GM06990 (cell line): ENCODE measurements at regions not wholly inside any gene's neighbourhood (a gene's known extent, or its start where the extent isn't known, plus 50 kb on each side); places are given as distances from the start of the nearest gene placed in this dataset.

Experiments
- DNase-seq: peaks from one replicate; pipeline ENCODE4 v3.0.0-alpha.2; 2011; ENCODE audit not compliant: insufficient read length; ENCODE audit errors: extremely low read depth
- H3K27me3 ChIP-seq: replicated peaks from 2 replicates; pipeline ENCODE4 v1.6.0; 2011; ENCODE audit warnings: low read length; ENCODE audit not compliant: control insufficient read depth, insufficient read depth
- H3K36me3 ChIP-seq: 2 replicates; pipeline ENCODE4 v1.5.1; 2011; ENCODE audit warnings: low read length; ENCODE audit not compliant: control insufficient read depth, insufficient read depth
- H3K4me3 ChIP-seq: replicated peaks from 2 replicates; pipeline ENCODE4 v1.5.1; 2011; ENCODE audit warnings: low read depth, mild to moderate bottlenecking, control low read depth, low read length
- TF ChIP-seq, protein P1 (sequence below): IDR thresholded peaks from 2 replicates; pipeline ENCODE4 v1.5.1; 2011; ENCODE audit warnings: low read length, control low read depth, mild to moderate bottlenecking, inconsistent platforms; ENCODE audit not compliant: insufficient read depth, poor library complexity, severe bottlenecking

- H3K36me3 ChIP-seq = no peaks in the 10 kb centered on the region
- TF ChIP-seq, protein P1, sequence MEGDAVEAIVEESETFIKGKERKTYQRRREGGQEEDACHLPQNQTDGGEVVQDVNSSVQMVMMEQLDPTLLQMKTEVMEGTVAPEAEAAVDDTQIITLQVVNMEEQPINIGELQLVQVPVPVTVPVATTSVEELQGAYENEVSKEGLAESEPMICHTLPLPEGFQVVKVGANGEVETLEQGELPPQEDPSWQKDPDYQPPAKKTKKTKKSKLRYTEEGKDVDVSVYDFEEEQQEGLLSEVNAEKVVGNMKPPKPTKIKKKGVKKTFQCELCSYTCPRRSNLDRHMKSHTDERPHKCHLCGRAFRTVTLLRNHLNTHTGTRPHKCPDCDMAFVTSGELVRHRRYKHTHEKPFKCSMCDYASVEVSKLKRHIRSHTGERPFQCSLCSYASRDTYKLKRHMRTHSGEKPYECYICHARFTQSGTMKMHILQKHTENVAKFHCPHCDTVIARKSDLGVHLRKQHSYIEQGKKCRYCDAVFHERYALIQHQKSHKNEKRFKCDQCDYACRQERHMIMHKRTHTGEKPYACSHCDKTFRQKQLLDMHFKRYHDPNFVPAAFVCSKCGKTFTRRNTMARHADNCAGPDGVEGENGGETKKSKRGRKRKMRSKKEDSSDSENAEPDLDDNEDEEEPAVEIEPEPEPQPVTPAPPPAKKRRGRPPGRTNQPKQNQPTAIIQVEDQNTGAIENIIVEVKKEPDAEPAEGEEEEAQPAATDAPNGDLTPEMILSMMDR = no peak
- DNase-seq = no peak
- H3K27me3 ChIP-seq = no peaks in the 10 kb centered on the region
- H3K4me3 ChIP-seq = no peak overlapping the region
Measured at GRCh38 chr9:87243602-87244001, 254.1 kb upstream of the DAPK1 start.

- Histone ChIP-seq H3K36me3 (no peaks in the 10 kb centered on the region), H3K4me3 (no peak overlapping the region)
- DNase-seq = no peak
Measured at GRCh38 chr9:87245271-87245670, 252.4 kb upstream of the DAPK1 start.

DNA sequence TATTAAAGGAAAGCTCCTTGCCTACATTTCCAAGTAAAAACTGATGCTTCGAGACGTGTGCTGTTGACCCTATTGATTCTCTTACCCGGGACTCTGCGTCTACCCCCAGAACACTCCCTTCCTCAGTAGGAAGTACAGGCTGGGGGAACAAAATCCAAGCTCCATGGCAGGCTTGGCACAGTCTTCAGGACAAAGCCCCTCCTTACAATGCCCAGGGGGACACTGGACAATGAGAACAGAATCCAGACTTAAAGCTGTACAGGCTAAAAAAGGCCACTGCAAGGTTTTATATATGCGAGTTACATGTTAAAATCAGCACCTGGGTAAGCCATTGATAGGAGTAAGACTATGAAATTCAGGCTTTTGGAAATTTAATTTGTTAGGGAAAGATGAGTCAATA lies 250.6 kb upstream of the DAPK1 start:
- DNase-seq = no peak
- Histone ChIP-seq H3K27me3 (no peaks in the 10 kb centered on the region), H3K4me3 (no peak overlapping the region), H3K36me3 (no peaks in the 10 kb centered on the region)
- TF ChIP-seq, protein P1 = no peak

More at GRCh38 chr9:87245271-87245670, 252.4 kb upstream of the DAPK1 start:
- TF ChIP-seq, protein P1 = no peak
- no peaks in the 10 kb centered on the region for H3K27me3 ChIP-seq

- TF ChIP-seq, protein P1 = no peak
- H3K27me3 ChIP-seq = no peaks in the 10 kb centered on the region; the same call in 1 of the 2 replicates
- DNase-seq = no peak
- no peak overlapping the region for H3K4me3 ChIP-seq
- H3K36me3 ChIP-seq = no peaks in the 10 kb centered on the region
Measured at GRCh38 chr9:87249029-87249428, 248.6 kb upstream of the DAPK1 start.

DNA sequence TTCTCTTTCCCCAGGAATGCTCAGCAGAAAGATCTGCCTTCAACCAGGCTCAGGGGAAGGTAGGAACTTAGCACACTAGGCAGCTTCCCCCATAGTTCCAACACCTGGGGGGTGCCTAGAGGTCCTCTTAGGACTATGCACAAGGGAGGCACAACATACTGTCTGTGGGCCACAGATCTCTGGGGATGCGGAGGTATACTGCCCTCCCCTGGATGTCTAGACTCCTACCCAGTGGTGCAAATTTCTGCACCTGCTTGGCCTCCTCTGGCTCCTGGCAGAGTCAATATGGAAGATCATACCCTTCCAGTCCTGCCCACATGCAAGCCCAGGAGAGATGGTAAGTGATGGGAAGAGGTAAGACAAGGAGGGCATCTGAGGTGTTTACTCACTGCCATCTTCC lies 247.5 kb upstream of the DAPK1 start:
- Histone ChIP-seq H3K36me3 (no peaks in the 10 kb centered on the region), H3K4me3 (no peak overlapping the region), H3K27me3 (no peaks in the 10 kb centered on the region; the same call in 1 of the 2 replicates)
- no peak for DNase-seq
- TF ChIP-seq, protein P1 = peak; percentile 10
